GM19324 (cell line): ENCODE measurements at regions not wholly inside any gene's neighbourhood (a gene's known extent, or its start where the extent isn't known, plus 50 kb on each side); places are given as distances from the start of the nearest gene placed in this dataset.

Experiments
- ATAC-seq: cut with Tn5 transposase; IDR thresholded peaks from one replicate; pipeline ENCODE4 v1.9.1; 2021; ENCODE audit warnings: mild to moderate bottlenecking, moderate library complexity; ENCODE audit not compliant: unreplicated experiment, low FRiP score

- no peak for ATAC-seq
These were observed 208.2 kb upstream of the INHBA start for GRCh38 chr7:41910940-41911600.

- ATAC-seq: no peak
These were observed 204.6 kb upstream of the INHBA start for GRCh38 chr7:41907444-41907843.

GRCh38 chr7:41900532-41900931 lies 197.6 kb upstream of the INHBA start:
- ATAC-seq: no peak

- ATAC-seq: no peak
These were observed 197.0 kb upstream of the INHBA start for GRCh38 chr7:41899823-41900433.

- no peak for ATAC-seq
These were observed 190.8 kb upstream of the INHBA start for GRCh38 chr7:41893656-41894055.

GRCh38 chr7:41892356-41893100 lies 189.6 kb upstream of the INHBA start:
- ATAC-seq: no peak

- no peak for ATAC-seq
These were observed 189.1 kb upstream of the INHBA start for GRCh38 chr7:41891950-41892349.

GRCh38 chr7:41890631-41891274 lies 187.9 kb upstream of the INHBA start:
- no peak for ATAC-seq

GRCh38 chr7:41889472-41889871 lies 186.6 kb upstream of the INHBA start:
- no peak for ATAC-seq

- no peak for ATAC-seq
These were observed 186.2 kb upstream of the INHBA start for GRCh38 chr7:41889040-41889439.

GRCh38 chr7:41887416-41887815 lies 184.5 kb upstream of the INHBA start:
- ATAC-seq: no peak

GRCh38 chr7:41886901-41887311 lies 184.0 kb upstream of the INHBA start:
- no peak for ATAC-seq

- ATAC-seq: no peak
These were observed 183.5 kb upstream of the INHBA start for GRCh38 chr7:41886262-41886900.

GRCh38 chr7:41885748-41886147 lies 182.9 kb upstream of the INHBA start:
- no peak for ATAC-seq

GRCh38 chr7:41885078-41885477 lies 182.2 kb upstream of the INHBA start:
- ATAC-seq: no peak

GRCh38 chr7:41882745-41883420 lies 180.0 kb upstream of the INHBA start:
- ATAC-seq: no peak

GRCh38 chr7:41882256-41882655 lies 179.4 kb upstream of the INHBA start:
- peak; percentile 17 for ATAC-seq

GRCh38 chr7:41881331-41882130 lies 178.6 kb upstream of the INHBA start:
- ATAC-seq: peak; percentile 98

- no peak for ATAC-seq
These were observed 177.2 kb upstream of the INHBA start for GRCh38 chr7:41880107-41880506.
